ENCODE measurements at regions not wholly inside any gene's neighbourhood (a gene's known extent, or its start where the extent isn't known, plus 50 kb on each side); places are given as distances from the start of the nearest gene placed in this dataset.

- Mint-ChIP-seq H3K4me1 (ENCODE audit: low read depth) (no peaks in the 10 kb centered on the region), H3K9me3 (peaks cover 9% of the 10 kb centered on the region), H3K27me3 (ENCODE audit: low read depth) (no peaks in the 10 kb centered on the region), H3K36me3 (ENCODE audit: low read depth) (no peaks in the 10 kb centered on the region), H3K4me3 (no peak overlapping the region), H3K27ac (no peak overlapping the region)
- DNase-seq (ENCODE audit: low spot score), result no peak
Observed at GRCh38 chr6:82571455-82571854, 207.8 kb downstream of the TPBG start.

GRCh38 chr6:82573254-82573972 is 209.8 kb downstream of the TPBG start:
- no peak for DNase-seq (ENCODE audit: low spot score)
- no peak overlapping the region for H3K27ac Mint-ChIP-seq
- no peaks in the 10 kb centered on the region for H3K36me3 Mint-ChIP-seq (ENCODE audit: low read depth)
- H3K4me3 Mint-ChIP-seq, result no peak overlapping the region
- H3K4me1 Mint-ChIP-seq (ENCODE audit: low read depth), result no peaks in the 10 kb centered on the region
- H3K9me3 Mint-ChIP-seq, result peaks cover 9% of the 10 kb centered on the region
- H3K27me3 Mint-ChIP-seq (ENCODE audit: low read depth), result no peaks in the 10 kb centered on the region

- no peak for DNase-seq (ENCODE audit: low spot score)
- no peaks in the 10 kb centered on the region for H3K27me3 Mint-ChIP-seq (ENCODE audit: low read depth)
- no peak overlapping the region for H3K4me3 Mint-ChIP-seq
- H3K9me3 Mint-ChIP-seq, result peaks cover 9% of the 10 kb centered on the region
- no peaks in the 10 kb centered on the region for H3K4me1 Mint-ChIP-seq (ENCODE audit: low read depth)
- no peak overlapping the region for H3K27ac Mint-ChIP-seq
- no peaks in the 10 kb centered on the region for H3K36me3 Mint-ChIP-seq (ENCODE audit: low read depth)
Observed at GRCh38 chr6:82576284-82576683, 212.7 kb downstream of the TPBG start.

GRCh38 chr6:82584194-82584695 is 220.6 kb downstream of the TPBG start:
- H3K27me3 Mint-ChIP-seq (ENCODE audit: low read depth), result no peaks in the 10 kb centered on the region

GRCh38 chr6:82584856-82585255 is 221.2 kb downstream of the TPBG start:
- Mint-ChIP-seq H3K4me1 (ENCODE audit: low read depth) (no peaks in the 10 kb centered on the region), H3K4me3 (no peak overlapping the region), H3K9me3 (no peaks in the 10 kb centered on the region), H3K36me3 (ENCODE audit: low read depth) (no peaks in the 10 kb centered on the region), H3K27me3 (ENCODE audit: low read depth) (no peaks in the 10 kb centered on the region), H3K27ac (no peak overlapping the region)
- no peak for DNase-seq (ENCODE audit: low spot score)

More at GRCh38 chr6:82584194-82584695, 220.6 kb downstream of the TPBG start:
- Mint-ChIP-seq H3K4me1 (ENCODE audit: low read depth) (no peaks in the 10 kb centered on the region), H3K27ac (no peak overlapping the region), H3K4me3 (no peak overlapping the region), H3K36me3 (ENCODE audit: low read depth) (no peaks in the 10 kb centered on the region), H3K9me3 (no peaks in the 10 kb centered on the region)
- DNase-seq (ENCODE audit: low spot score), result no peak

- Mint-ChIP-seq H3K27me3 (ENCODE audit: low read depth) (no peaks in the 10 kb centered on the region), H3K9me3 (no peaks in the 10 kb centered on the region), H3K4me1 (ENCODE audit: low read depth) (peaks cover 1% of the 10 kb centered on the region)
Observed at GRCh38 chr6:82588020-82588419, 224.4 kb downstream of the TPBG start.

GRCh38 chr6:82588859-82589412 is 225.3 kb downstream of the TPBG start:
- Mint-ChIP-seq H3K27ac (no peak overlapping the region), H3K4me1 (ENCODE audit: low read depth) (peaks cover 1% of the 10 kb centered on the region), H3K9me3 (no peaks in the 10 kb centered on the region), H3K4me3 (no peak overlapping the region), H3K36me3 (ENCODE audit: low read depth) (no peaks in the 10 kb centered on the region), H3K27me3 (ENCODE audit: low read depth) (no peaks in the 10 kb centered on the region)
- no peak for DNase-seq (ENCODE audit: low spot score)

More at GRCh38 chr6:82588020-82588419, 224.4 kb downstream of the TPBG start:
- no peak overlapping the region for H3K27ac Mint-ChIP-seq
- DNase-seq (ENCODE audit: low spot score), result no peak
- no peaks in the 10 kb centered on the region for H3K36me3 Mint-ChIP-seq (ENCODE audit: low read depth)
- no peak overlapping the region for H3K4me3 Mint-ChIP-seq

- Mint-ChIP-seq H3K4me1 (ENCODE audit: low read depth) (peaks cover 1% of the 10 kb centered on the region), H3K27ac (no peak overlapping the region), H3K4me3 (no peak overlapping the region), H3K36me3 (ENCODE audit: low read depth) (no peaks in the 10 kb centered on the region), H3K9me3 (no peaks in the 10 kb centered on the region), H3K27me3 (ENCODE audit: low read depth) (no peaks in the 10 kb centered on the region)
- DNase-seq (ENCODE audit: low spot score), result no peak
Observed at GRCh38 chr6:82589509-82590206, 226.0 kb downstream of the TPBG start.

- H3K27me3 Mint-ChIP-seq (ENCODE audit: low read depth), result no peaks in the 10 kb centered on the region
- H3K36me3 Mint-ChIP-seq (ENCODE audit: low read depth), result no peaks in the 10 kb centered on the region
- no peak for DNase-seq (ENCODE audit: low spot score)
- no peak overlapping the region for H3K4me3 Mint-ChIP-seq
- H3K27ac Mint-ChIP-seq, result no peak overlapping the region
- H3K9me3 Mint-ChIP-seq, result no peaks in the 10 kb centered on the region
- no peaks in the 10 kb centered on the region for H3K4me1 Mint-ChIP-seq (ENCODE audit: low read depth)
Observed at GRCh38 chr6:82597201-82597600, 233.6 kb downstream of the TPBG start.

- H3K27ac Mint-ChIP-seq, result no peak overlapping the region
- no peaks in the 10 kb centered on the region for H3K4me1 Mint-ChIP-seq (ENCODE audit: low read depth)
- H3K27me3 Mint-ChIP-seq (ENCODE audit: low read depth), result no peaks in the 10 kb centered on the region
- no peaks in the 10 kb centered on the region for H3K36me3 Mint-ChIP-seq (ENCODE audit: low read depth)
- no peaks in the 10 kb centered on the region for H3K9me3 Mint-ChIP-seq
- no peak for DNase-seq (ENCODE audit: low spot score)
- no peak overlapping the region for H3K4me3 Mint-ChIP-seq
Observed at GRCh38 chr6:82602776-82603175, 239.2 kb downstream of the TPBG start.

GRCh38 chr6:82603871-82604270 is 240.3 kb downstream of the TPBG start:
- Mint-ChIP-seq H3K27me3 (ENCODE audit: low read depth) (no peaks in the 10 kb centered on the region), H3K9me3 (no peaks in the 10 kb centered on the region), H3K36me3 (ENCODE audit: low read depth) (no peaks in the 10 kb centered on the region), H3K4me3 (no peak overlapping the region), H3K27ac (no peak overlapping the region), H3K4me1 (ENCODE audit: low read depth) (no peaks in the 10 kb centered on the region)
- no peak for DNase-seq (ENCODE audit: low spot score)

- Mint-ChIP-seq H3K9me3 (no peaks in the 10 kb centered on the region), H3K4me3 (no peak overlapping the region), H3K27ac (no peak overlapping the region), H3K36me3 (ENCODE audit: low read depth) (no peaks in the 10 kb centered on the region), H3K4me1 (ENCODE audit: low read depth) (no peaks in the 10 kb centered on the region), H3K27me3 (ENCODE audit: low read depth) (no peaks in the 10 kb centered on the region)
- DNase-seq (ENCODE audit: low spot score), result no peak
Observed at GRCh38 chr6:82607998-82608725, 244.5 kb downstream of the TPBG start.

- no peak for DNase-seq (ENCODE audit: low spot score)
- Mint-ChIP-seq H3K36me3 (ENCODE audit: low read depth) (no peaks in the 10 kb centered on the region), H3K4me3 (no peak overlapping the region), H3K27ac (no peak overlapping the region), H3K4me1 (ENCODE audit: low read depth) (no peaks in the 10 kb centered on the region), H3K27me3 (ENCODE audit: low read depth) (no peaks in the 10 kb centered on the region), H3K9me3 (no peaks in the 10 kb centered on the region)
Observed at GRCh38 chr6:82608781-82609180, 245.2 kb downstream of the TPBG start.

- Mint-ChIP-seq H3K4me1 (ENCODE audit: low read depth) (no peaks in the 10 kb centered on the region), H3K9me3 (no peaks in the 10 kb centered on the region), H3K27me3 (ENCODE audit: low read depth) (no peaks in the 10 kb centered on the region), H3K36me3 (ENCODE audit: low read depth) (no peaks in the 10 kb centered on the region), H3K27ac (no peak overlapping the region), H3K4me3 (no peak overlapping the region)
- DNase-seq (ENCODE audit: low spot score), result no peak
Observed at GRCh38 chr6:82611751-82612150, 248.1 kb downstream of the TPBG start.
